ENCODE measurements at regions not wholly inside any gene's neighbourhood (a gene's known extent, or its start where the extent isn't known, plus 50 kb on each side); places are given as distances from the start of the nearest gene placed in this dataset.

GRCh38 chr4:173821876-173822275, 291.8 kb upstream of the HAND2 start:
- TF ChIP-seq, protein P1, sequence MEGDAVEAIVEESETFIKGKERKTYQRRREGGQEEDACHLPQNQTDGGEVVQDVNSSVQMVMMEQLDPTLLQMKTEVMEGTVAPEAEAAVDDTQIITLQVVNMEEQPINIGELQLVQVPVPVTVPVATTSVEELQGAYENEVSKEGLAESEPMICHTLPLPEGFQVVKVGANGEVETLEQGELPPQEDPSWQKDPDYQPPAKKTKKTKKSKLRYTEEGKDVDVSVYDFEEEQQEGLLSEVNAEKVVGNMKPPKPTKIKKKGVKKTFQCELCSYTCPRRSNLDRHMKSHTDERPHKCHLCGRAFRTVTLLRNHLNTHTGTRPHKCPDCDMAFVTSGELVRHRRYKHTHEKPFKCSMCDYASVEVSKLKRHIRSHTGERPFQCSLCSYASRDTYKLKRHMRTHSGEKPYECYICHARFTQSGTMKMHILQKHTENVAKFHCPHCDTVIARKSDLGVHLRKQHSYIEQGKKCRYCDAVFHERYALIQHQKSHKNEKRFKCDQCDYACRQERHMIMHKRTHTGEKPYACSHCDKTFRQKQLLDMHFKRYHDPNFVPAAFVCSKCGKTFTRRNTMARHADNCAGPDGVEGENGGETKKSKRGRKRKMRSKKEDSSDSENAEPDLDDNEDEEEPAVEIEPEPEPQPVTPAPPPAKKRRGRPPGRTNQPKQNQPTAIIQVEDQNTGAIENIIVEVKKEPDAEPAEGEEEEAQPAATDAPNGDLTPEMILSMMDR (IDR thresholded peaks at IDR 0.05) = no peak
- no peak for TF ChIP-seq POLR2A (IDR thresholded peaks at IDR 0.05)

All from body of pancreas (tissue), 4 donors.